ENCODE measurements at regions not wholly inside any gene's neighbourhood (a gene's known extent, or its start where the extent isn't known, plus 50 kb on each side); places are given as distances from the start of the nearest gene placed in this dataset.

GRCh38 chr14:23773981-23774380, 137.8 kb downstream of the DHRS2 start:
- Histone ChIP-seq H3T11ph (ENCODE audit: low read length) (no peak overlapping the region), H2BK20ac (ENCODE audit: low read depth, low read length, poor library complexity, severe bottlenecking) (no peak overlapping the region), H3K79me2 (ENCODE audit: insufficient read depth, low read length) (no peaks in the 10 kb centered on the region), H3K4me2 (ENCODE audit: insufficient read depth, insufficient read length, low read length) (no peak overlapping the region), H3K27ac (ENCODE audit: insufficient read length, low read depth, low read length) (no peak overlapping the region), H2BK12ac (ENCODE audit: insufficient read length, low read depth, low read length) (no peak overlapping the region), H2AFZ (ENCODE audit: low read length) (no peak overlapping the region), H3K27me3 (ENCODE audit: insufficient read depth, low read length) (no peaks in the 10 kb centered on the region), H4K8ac (replicated peaks; ENCODE audit: insufficient read length, low read depth, low read length) (no peak overlapping the region), H3K23me2 (ENCODE audit: insufficient read length, low read depth, low read length, poor library complexity, severe bottlenecking) (no peaks in the 10 kb centered on the region), H2BK5ac (ENCODE audit: insufficient read length, low read length) (no peak overlapping the region), H4K91ac (ENCODE audit: insufficient read length, low read depth, low read length) (no peak overlapping the region), H3K9me3 (ENCODE audit: control insufficient read depth, low read depth, low read length) (peaks cover 21% of the 10 kb centered on the region), H4K5ac (ENCODE audit: insufficient read length, low read depth, low read length) (no peak overlapping the region), H4K20me1 (ENCODE audit: control insufficient read depth, insufficient read depth, insufficient read length) (no peaks in the 10 kb centered on the region), H3K4ac (ENCODE audit: low read depth, low read length) (no peak overlapping the region), H3K56ac (ENCODE audit: insufficient read length, low read depth, low read length) (no peak overlapping the region), H3K18ac (ENCODE audit: insufficient read length, low read depth, low read length) (no peak overlapping the region), H3K79me1 (ENCODE audit: insufficient read depth, low read depth, low read length, poor library complexity, severe bottlenecking) (no peaks in the 10 kb centered on the region), H3K23ac (ENCODE audit: insufficient read length, low read depth, low read length) (no peak overlapping the region), H2AK5ac (ENCODE audit: insufficient read length, low read length) (no peak overlapping the region), H3K4me1 (ENCODE audit: insufficient read depth, low read length) (no peaks in the 10 kb centered on the region), H2BK15ac (ENCODE audit: low read depth, low read length) (no peak overlapping the region), H3K9ac (ENCODE audit: extremely low read depth, insufficient read length, low read length) (no peak overlapping the region), H2BK120ac (ENCODE audit: low read depth, low read length, poor library complexity, severe bottlenecking) (no peak overlapping the region), H3K14ac (ENCODE audit: insufficient read depth, low read length) (no peak overlapping the region)
- Mint-ChIP-seq H3K4me1 (no peaks in the 10 kb centered on the region), H3K36me3 (ENCODE audit: insufficient read depth in 1 of 3, low read depth in 3 of 3) (peaks cover 0 to 16% (median 0%) of the 10 kb centered on the region in 3 experiments; a peak in 2 of 7 replicates), H3K27ac (no peak overlapping the region), H3K27me3 (ENCODE audit: low read depth) (peaks cover 5% of the 10 kb centered on the region), H3K4me3 (no peak overlapping the region), H3K9me3 (peaks cover 0 to 70% of the 10 kb centered on the region in 2 experiments; a peak in 2 of 5 replicates)
- no peak for DNase-seq
- TF ChIP-seq CTCF (conservative IDR thresholded peaks at IDR 0.05) = no peak
- no CpG with 5 or more reads among the region's 2 CpGs for WGBS (ENCODE audit: extremely low coverage, insufficient read length, low lambda C conversion rate)
